LHCN-M2 (cell line): ENCODE measurements at regions not wholly inside any gene's neighbourhood (a gene's known extent, or its start where the extent isn't known, plus 50 kb on each side); places are given as distances from the start of the nearest gene placed in this dataset.
"Not testable (repeated sequence)": the region's sequence is repeated elsewhere in the genome, so short reads cannot be mapped to it uniquely, and the experiment has no call there.

Experiments used
- DNase-seq: peaks from one replicate; pipeline ENCODE4 v3.0.0-alpha.2; 2012; ENCODE audit warnings: low read depth

DNA sequence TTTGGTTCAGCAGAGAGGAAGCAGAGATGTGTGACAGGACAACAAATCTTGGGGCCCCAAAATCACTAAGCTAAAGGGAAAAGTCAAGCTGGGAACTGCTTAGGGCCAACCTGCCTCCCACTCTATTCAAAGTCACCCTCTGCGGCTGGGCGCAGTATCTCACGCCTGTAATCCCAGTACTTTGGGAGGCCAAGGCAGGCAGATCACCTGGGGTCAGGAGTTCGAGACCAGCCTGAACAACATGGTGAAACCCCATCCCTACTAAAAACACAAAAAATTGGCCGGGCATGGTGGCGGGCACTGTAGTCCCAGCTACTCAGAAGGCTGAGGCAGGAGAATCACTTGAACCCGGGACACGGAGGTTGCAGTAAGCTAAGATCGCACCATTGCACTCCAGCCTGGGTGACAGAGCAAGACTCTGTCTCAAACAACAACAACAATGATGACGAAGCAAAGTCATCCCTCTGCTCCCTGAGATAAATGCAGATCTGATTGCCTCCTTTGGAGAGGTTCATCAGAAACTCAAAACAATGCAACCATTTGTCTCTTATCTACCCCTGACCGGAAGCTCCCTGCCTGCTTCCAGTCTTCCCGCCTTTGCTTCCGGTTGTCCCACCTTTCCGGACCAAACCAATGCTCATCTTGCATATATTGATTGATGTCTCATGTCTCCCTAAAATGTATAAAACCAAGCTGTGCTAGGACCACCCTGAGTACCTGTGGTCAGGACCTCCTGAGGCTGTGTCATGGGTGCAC is 136.4 kb upstream of the AFDN start:
- DNase-seq: not testable (repeated sequence)

GRCh38 chr6:167690931-167691330 is 135.8 kb upstream of the AFDN start:
- no peak for DNase-seq

GRCh38 chr6:167691533-167692312 is 135.0 kb upstream of the AFDN start:
- DNase-seq: no peak

DNA sequence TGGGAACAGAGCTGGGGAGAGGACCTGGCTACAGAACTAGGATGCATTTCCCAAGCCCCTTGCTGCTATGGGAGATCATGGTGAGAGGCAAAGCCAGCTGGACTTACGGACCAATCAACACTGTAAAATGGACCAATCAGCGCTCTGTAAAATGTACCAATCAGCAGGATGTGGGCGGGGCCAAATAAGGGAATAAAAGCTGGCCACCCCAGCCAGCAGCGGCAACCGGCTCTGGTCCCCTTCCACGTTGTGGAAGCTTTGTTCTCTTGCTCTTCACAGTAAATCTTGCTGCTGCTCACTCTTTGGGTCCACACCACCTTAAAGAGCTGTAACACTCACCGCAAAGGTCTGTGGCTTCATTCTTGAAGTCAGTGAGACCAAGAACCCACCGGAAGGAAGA is 133.2 kb upstream of the AFDN start:
- DNase-seq: not testable (repeated sequence)

GRCh38 chr6:167695831-167696230 is 130.9 kb upstream of the AFDN start:
- no peak for DNase-seq

DNA sequence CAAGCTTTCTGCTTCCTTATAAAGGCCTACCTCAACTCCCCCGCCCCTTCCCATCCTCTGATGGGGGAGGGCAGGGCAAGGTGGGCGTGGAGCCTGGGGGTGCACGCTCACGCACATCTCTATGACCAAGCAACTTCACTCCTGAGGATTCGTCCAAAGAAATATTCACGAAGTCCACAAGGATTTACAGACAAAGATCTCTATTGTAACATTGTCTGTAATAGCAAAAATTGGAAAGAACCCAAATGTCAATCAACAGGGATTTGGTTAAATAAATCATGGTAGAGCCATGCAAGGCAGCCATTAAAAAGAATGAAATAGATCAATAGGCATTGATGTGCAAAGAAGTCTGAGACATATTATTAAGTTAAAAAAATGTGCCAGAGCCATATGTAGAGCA is 130.4 kb upstream of the AFDN start:
- DNase-seq: no peak

- DNase-seq: no peak
Observed at GRCh38 chr6:167697316-167697715, 129.4 kb upstream of the AFDN start.

- no peak for DNase-seq
Observed at GRCh38 chr6:167698540-167698939, 128.2 kb upstream of the AFDN start.

- DNase-seq: no peak
Observed at GRCh38 chr6:167699141-167699931, 127.4 kb upstream of the AFDN start.

- no peak for DNase-seq
Observed at GRCh38 chr6:167700199-167700598, 126.5 kb upstream of the AFDN start.

DNA sequence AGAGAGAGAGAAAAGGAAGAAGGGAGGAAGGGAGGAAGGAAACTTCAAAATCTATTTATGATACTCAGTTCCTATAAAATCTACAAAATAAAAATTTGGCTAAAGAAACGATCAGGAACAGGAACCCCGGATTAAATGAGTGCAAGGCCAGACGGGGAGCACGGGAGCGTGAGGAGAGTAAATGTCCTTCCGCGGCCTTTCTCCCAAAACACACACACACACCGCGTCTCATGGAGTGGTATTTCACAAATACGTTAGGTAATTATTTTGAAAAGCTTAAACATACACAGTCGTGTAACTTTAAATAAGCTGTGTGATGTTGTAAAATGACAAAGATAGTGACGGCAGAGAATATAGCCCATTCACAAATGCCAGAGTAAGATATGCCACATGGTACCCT is 125.7 kb upstream of the AFDN start:
- DNase-seq: no peak

DNA sequence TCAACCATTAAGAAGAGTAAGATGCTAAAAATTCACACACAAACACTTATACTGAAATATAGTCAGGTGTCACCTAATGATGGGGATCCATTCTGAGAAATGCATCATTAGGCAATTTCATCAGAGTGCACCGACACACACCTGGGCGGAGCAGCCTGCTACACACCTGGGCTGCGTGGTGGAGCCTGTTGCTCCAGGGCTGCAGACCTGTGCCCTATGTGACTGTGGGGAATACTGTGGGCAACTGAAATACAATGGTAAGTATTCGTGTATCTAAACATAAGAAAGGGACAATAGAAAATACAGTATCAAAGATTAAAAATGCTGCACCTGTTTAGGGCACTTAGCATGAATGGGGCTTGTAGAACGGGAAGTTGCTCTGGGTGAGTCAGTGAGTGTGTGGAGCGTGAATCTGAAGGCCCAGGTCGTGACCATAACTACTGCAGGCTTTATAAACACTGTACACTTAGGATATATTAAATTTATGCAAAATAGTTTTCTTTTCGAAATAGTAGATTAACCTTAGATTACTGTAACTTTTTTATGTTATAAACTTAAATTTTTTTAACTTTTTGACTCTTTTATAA is 124.4 kb upstream of the AFDN start:
- DNase-seq: no peak

DNA sequence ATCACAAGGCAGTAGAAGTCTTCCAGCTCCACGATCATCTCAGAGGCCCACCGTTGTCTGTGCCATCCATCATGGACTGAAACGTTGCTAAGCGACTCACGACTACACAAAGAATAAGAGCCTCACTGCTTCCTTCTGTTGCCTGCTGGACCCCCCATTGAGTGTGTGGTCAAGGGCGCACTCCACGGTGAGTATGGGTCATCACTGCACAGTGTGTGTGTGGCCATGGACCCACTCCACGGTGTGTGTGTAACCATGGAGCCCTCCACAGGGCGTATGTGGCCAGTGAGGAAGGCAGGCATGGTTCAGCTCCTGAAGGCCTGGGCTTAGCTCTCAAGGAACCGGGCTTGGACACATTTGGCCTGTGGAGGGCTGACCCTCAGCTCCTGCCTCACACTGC is 123.4 kb upstream of the AFDN start:
- DNase-seq: no peak

DNA sequence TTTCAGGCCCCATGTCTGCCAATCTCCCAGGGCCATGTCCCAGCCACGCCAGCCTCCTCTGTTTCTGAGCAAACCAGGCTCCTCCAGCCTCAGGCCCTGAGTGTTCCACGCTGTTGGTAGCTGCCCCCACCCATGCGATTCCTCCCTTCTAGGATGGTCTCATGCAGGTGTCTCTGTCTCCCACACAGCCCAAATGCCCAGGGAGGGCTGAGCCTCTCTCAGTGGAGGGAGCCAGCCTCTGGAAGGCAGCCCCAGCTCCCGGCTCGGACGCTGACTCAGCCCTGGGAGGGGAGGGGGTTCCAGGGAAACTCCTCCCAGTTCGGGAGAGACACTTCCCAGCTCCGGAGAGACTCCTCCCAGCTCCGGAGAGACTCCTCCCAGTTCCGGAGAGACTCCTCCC is 122.9 kb upstream of the AFDN start:
- no peak for DNase-seq

DNA sequence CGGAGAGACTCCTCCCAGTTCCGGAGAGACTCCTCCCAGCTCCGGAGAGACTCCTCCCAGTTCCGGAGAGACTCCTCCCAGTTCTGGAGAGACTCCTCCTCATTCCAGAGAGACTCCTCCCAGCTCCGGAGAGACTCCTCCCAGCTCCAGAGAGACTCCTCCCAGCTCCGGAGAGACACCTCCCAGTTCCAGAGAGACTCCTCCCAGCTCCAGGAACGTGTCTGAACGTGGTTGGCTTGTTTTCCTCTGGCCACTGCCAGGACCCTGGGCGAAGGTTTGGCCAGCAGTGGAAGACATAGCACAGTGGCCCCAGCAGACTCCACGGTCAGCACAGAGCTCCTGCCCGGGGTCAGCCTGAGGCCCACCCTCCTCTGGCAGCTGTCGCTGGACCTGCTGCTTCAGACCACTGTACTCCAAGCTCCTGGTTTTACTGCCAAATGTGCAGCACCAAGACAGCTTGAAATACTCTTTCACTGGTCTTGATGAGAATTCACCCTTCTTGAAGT is 122.3 kb upstream of the AFDN start:
- DNase-seq: no peak

GRCh38 chr6:167705211-167705750 is 121.4 kb upstream of the AFDN start:
- DNase-seq: no peak

- DNase-seq: no peak
Observed at GRCh38 chr6:167706313-167707109, 120.2 kb upstream of the AFDN start.

GRCh38 chr6:167707686-167708500 is 118.8 kb upstream of the AFDN start:
- DNase-seq: no peak

DNA sequence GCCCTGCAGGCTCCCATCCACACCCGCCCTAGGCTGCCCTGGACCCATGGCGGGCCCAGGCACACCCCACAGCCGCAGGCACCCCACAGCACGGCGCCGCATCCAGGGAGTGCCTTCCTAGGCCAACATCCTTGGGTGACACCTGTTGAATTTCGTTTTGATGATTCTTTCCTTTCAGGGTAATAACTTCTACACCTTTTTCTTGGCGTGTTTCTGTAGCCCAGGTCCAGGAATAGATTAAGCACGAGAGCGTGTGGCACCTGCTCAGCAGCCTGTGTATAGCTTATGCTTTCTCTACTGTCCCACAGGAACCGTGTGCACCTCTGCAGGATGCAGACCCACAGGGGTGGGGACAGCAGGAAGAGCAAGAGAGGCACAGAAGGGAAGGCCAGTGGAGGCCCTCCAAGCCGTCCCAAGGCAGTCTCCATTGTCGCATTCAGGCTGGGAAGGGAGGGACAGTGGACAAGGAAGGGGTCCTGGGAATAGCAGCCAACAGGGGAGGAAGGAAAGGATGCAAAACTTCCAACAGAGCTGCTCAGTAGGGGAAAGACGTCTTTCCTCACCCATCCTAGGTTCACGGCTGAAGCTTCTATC is 118.1 kb upstream of the AFDN start:
- no peak for DNase-seq
